NCI-H2196 (cell line): ENCODE measurements at regions not wholly inside any gene's neighbourhood (a gene's known extent, or its start where the extent isn't known, plus 50 kb on each side); places are given as distances from the start of the nearest gene placed in this dataset.

ENCODE experiments used
- DNase-seq: peaks from one replicate; lab custom pipeline; 2025; ENCODE audit not compliant: unreplicated experiment; lab: John Stamatoyannopoulos, UW

GRCh38 chr16:86087011-86087895 lies 188.3 kb downstream of the IRF8 start:
- no peak for DNase-seq

- DNase-seq, result no peak
Observed at GRCh38 chr16:86087896-86088230, 188.9 kb downstream of the IRF8 start.

GRCh38 chr16:86088287-86088686 lies 189.3 kb downstream of the IRF8 start:
- no peak for DNase-seq

GRCh38 chr16:86088816-86089215 lies 189.9 kb downstream of the IRF8 start:
- DNase-seq, result no peak

- no peak for DNase-seq
Observed at GRCh38 chr16:86089334-86089900, 190.5 kb downstream of the IRF8 start.

- DNase-seq, result no peak
Observed at GRCh38 chr16:86089991-86090390, 191.0 kb downstream of the IRF8 start.

GRCh38 chr16:86090461-86091170 lies 191.7 kb downstream of the IRF8 start:
- no peak for DNase-seq

- DNase-seq, result no peak
Observed at GRCh38 chr16:86091976-86092375, 193.0 kb downstream of the IRF8 start.

- no peak for DNase-seq
Observed at GRCh38 chr16:86092586-86093480, 193.9 kb downstream of the IRF8 start.

- DNase-seq, result no peak
Observed at GRCh38 chr16:86093801-86094750, 195.1 kb downstream of the IRF8 start.

- DNase-seq, result no peak
Observed at GRCh38 chr16:86095131-86095752, 196.3 kb downstream of the IRF8 start.

- DNase-seq, result no peak
Observed at GRCh38 chr16:86095906-86096485, 197.0 kb downstream of the IRF8 start.

- no peak for DNase-seq
Observed at GRCh38 chr16:86096850-86097249, 197.9 kb downstream of the IRF8 start.

- DNase-seq, result no peak
Observed at GRCh38 chr16:86099326-86099725, 200.4 kb downstream of the IRF8 start.

GRCh38 chr16:86100205-86101136 lies 201.5 kb downstream of the IRF8 start:
- DNase-seq, result no peak

GRCh38 chr16:86101137-86101896 lies 202.4 kb downstream of the IRF8 start:
- no peak for DNase-seq

GRCh38 chr16:86101897-86102157 lies 202.9 kb downstream of the IRF8 start:
- DNase-seq, result no peak

GRCh38 chr16:86103320-86103719 lies 204.4 kb downstream of the IRF8 start:
- no peak for DNase-seq
